Activated T-cell treated with anti-CD3 and anti-CD28 coated beads, Interleukin-2, amount 50 U/mL, for 48 hours (primary cell): ENCODE measurements at regions not wholly inside any gene's neighbourhood (a gene's known extent, or its start where the extent isn't known, plus 50 kb on each side); places are given as distances from the start of the nearest gene placed in this dataset.

Experiments used
- DNase-seq, 2 experiments: peaks; one replicate each; pipeline ENCODE4 v3.0.0-alpha.2; 2020

GRCh38 chr13:99634672-99635071, 133.4 kb downstream of the TM9SF2 start:
- DNase-seq, result no peak

GRCh38 chr13:99630269-99630898, 129.1 kb downstream of the TM9SF2 start:
- no peak for DNase-seq

- no peak for DNase-seq
These were observed 128.4 kb downstream of the TM9SF2 start for GRCh38 chr13:99629641-99630040.

- no peak for DNase-seq
These were observed 127.2 kb downstream of the TM9SF2 start for GRCh38 chr13:99628442-99628841.

- DNase-seq, result no peak
These were observed 125.3 kb downstream of the TM9SF2 start for GRCh38 chr13:99626461-99627082.

- DNase-seq, result no peak
These were observed 123.8 kb downstream of the TM9SF2 start for GRCh38 chr13:99624936-99625540.

GRCh38 chr13:99620806-99621205, 119.5 kb downstream of the TM9SF2 start:
- no peak for DNase-seq

GRCh38 chr13:99619207-99619606, 117.9 kb downstream of the TM9SF2 start:
- no peak for DNase-seq

GRCh38 chr13:99617474-99618255, 116.4 kb downstream of the TM9SF2 start:
- peak in 1 of 2 experiments; percentile 46 for DNase-seq

- DNase-seq, result no peak
These were observed 113.2 kb downstream of the TM9SF2 start for GRCh38 chr13:99614465-99614885.
